ENCODE measurements at regions not wholly inside any gene's neighbourhood (a gene's known extent, or its start where the extent isn't known, plus 50 kb on each side); places are given as distances from the start of the nearest gene placed in this dataset.

DNA sequence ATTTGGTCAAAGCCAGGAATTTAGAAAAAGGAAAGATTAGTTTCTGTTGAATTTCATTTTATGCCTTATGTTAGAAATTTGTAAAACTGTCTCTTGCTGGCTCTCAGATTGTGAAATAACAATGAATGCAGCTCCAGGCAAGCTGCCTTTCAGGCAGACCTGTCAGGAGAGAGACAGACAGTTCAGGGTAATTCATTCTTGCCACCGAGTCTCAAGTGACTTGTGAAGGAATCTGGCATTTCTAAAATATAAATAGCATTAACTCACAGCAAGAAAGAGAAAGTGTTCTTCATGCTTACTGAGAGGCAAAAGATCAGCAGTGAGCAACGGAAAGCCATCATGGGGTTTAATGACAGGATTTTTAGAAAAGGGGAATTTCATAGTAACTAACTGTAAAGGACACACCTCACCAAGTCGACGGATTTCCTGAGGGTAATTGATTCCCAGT lies 442.3 kb upstream of the AKR1E2 start (continued):
- TF ChIP-seq, protein P1, sequence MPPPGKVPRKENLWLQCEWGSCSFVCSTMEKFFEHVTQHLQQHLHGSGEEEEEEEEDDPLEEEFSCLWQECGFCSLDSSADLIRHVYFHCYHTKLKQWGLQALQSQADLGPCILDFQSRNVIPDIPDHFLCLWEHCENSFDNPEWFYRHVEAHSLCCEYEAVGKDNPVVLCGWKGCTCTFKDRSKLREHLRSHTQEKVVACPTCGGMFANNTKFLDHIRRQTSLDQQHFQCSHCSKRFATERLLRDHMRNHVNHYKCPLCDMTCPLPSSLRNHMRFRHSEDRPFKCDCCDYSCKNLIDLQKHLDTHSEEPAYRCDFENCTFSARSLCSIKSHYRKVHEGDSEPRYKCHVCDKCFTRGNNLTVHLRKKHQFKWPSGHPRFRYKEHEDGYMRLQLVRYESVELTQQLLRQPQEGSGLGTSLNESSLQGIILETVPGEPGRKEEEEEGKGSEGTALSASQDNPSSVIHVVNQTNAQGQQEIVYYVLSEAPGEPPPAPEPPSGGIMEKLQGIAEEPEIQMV (tag; conservative IDR thresholded peaks at IDR 0.05; ENCODE audit: low read depth), result no peak
- TF ChIP-seq DACH1 (IDR thresholded peaks at IDR 0.05; ENCODE audit: partially characterized antibody) (no peak), MCM3 (IDR thresholded peaks at IDR 0.05) (no peak), CCNT2 (IDR thresholded peaks at IDR 0.05; ENCODE audit: borderline replicate concordance, extremely low read depth, insufficient read length, low read depth, low read length) (no peak), ZFX (CRISPR knock-in tag; IDR thresholded peaks at IDR 0.05) (no peak)
- TF ChIP-seq, protein P2, sequence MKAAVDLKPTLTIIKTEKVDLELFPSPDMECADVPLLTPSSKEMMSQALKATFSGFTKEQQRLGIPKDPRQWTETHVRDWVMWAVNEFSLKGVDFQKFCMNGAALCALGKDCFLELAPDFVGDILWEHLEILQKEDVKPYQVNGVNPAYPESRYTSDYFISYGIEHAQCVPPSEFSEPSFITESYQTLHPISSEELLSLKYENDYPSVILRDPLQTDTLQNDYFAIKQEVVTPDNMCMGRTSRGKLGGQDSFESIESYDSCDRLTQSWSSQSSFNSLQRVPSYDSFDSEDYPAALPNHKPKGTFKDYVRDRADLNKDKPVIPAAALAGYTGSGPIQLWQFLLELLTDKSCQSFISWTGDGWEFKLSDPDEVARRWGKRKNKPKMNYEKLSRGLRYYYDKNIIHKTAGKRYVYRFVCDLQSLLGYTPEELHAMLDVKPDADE (conservative IDR thresholded peaks at IDR 0.05; ENCODE audit: control insufficient read depth, low read depth, low read length), result no peak

DNA sequence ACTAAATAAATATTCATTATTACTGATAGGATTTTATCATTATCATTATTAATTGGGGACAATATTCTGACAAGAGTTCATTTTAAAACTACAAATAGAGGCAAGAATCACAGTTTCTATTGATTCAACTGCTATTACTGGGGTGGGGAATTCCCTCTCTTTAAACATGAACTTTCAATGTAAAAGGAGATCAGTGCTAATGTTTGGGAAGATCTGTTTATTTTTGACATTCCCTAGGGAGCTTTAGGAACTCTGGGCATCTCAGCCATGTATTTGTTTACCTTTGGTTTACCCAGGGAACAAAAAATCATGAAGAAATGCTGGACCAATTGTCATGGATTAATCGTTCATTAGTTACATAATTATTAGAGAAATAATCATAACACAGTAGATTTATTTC lies 443.2 kb upstream of the AKR1E2 start:
- BruUV-seq (replicated peaks), result no TSS peak
- Histone ChIP-seq H3K79me2 (ENCODE audit: control insufficient read depth, insufficient read depth, low read length) (no peaks in the 10 kb centered on the region), H3K36me3 (ENCODE audit: control insufficient read depth, insufficient read depth, low read length) (no peaks in the 10 kb centered on the region), H4K20me1 (replicated peaks; ENCODE audit: control insufficient read depth, insufficient read depth, low read length) (no peaks in the 10 kb centered on the region), H3K4me1 (replicated peaks in 1 of 2; ENCODE audit: control insufficient read depth in 2 of 2, insufficient read depth in 2 of 2, low read length in 2 of 2) (no peaks in the 10 kb centered on the region), H3K9ac (ENCODE audit: insufficient read depth in 1 of 2, low read depth in 2 of 2, low read length in 2 of 2) (no peak overlapping the region), H3K9me1 (ENCODE audit: control insufficient read depth, insufficient read depth, low read length) (no peaks in the 10 kb centered on the region), H3K4me3 (no peak overlapping the region), H2AFZ (ENCODE audit: low read depth, low read length) (no peak overlapping the region), H3K27me3 (ENCODE audit: control insufficient read depth in 2 of 2, insufficient read depth in 2 of 2, low read length in 2 of 2) (no peaks in the 10 kb centered on the region; a peak in 1 of 5 replicates), H3K9me3 (replicated peaks; ENCODE audit: control insufficient read depth, insufficient read depth, low read depth, low read length) (no peaks in the 10 kb centered on the region), H3K27ac (ENCODE audit: extremely low read depth, low read depth, low read length) (no peak overlapping the region), H3K4me2 (ENCODE audit: insufficient read depth, low read length) (no peak overlapping the region)
- intact Hi-C loops (cut with micrococcal nuclease) (no loop called here), in situ Hi-C loops (cut with MboI) (no loop called here)
- no peak for FAIRE-seq
- ChIA-PET POLR2A (no interaction called here), CTCF (ENCODE audit: low intra/inter-chr PET ratio) (no interaction called here)
- WGBS (ENCODE audit: insufficient coverage, low coverage, missing lambda C conversion rate), result 0% methylated on average over 1 of the region's 1 CpG
- DNase-seq (ENCODE audit: extremely low read depth in 1 of 4, low spot score in 3 of 4), result no peak
- ATAC-seq, result no peak
- TF ChIP-seq, protein P3, sequence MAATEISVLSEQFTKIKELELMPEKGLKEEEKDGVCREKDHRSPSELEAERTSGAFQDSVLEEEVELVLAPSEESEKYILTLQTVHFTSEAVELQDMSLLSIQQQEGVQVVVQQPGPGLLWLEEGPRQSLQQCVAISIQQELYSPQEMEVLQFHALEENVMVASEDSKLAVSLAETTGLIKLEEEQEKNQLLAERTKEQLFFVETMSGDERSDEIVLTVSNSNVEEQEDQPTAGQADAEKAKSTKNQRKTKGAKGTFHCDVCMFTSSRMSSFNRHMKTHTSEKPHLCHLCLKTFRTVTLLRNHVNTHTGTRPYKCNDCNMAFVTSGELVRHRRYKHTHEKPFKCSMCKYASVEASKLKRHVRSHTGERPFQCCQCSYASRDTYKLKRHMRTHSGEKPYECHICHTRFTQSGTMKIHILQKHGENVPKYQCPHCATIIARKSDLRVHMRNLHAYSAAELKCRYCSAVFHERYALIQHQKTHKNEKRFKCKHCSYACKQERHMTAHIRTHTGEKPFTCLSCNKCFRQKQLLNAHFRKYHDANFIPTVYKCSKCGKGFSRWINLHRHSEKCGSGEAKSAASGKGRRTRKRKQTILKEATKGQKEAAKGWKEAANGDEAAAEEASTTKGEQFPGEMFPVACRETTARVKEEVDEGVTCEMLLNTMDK (IDR thresholded peaks at IDR 0.05; ENCODE audit: borderline replicate concordance, insufficient read depth, low read depth, low read length, poor library complexity, severe bottlenecking), result no peak
- TF ChIP-seq ZNF57 (CRISPR knock-in tag; IDR thresholded peaks at IDR 0.05) (no peak), ZZZ3 (IDR thresholded peaks at IDR 0.05) (no peak), FUS (optimal IDR thresholded peaks at IDR 0.05; ENCODE audit: low read depth, low read length) (no peak), JUND (IDR thresholded peaks at IDR 0.05; ENCODE audit: borderline replicate concordance, low read depth, low read length) (no peak), JUND (tag; IDR thresholded peaks at IDR 0.05; ENCODE audit: borderline replicate concordance, low read depth, low read length) (no peak), NCOA4 (IDR thresholded peaks at IDR 0.05; ENCODE audit: partially characterized antibody) (no peak), HIVEP1 (CRISPR knock-in tag; IDR thresholded peaks at IDR 0.05) (no peak), MAZ (CRISPR knock-in tag; conservative IDR thresholded peaks at IDR 0.05 in 1 of 2, IDR thresholded peaks at IDR 0.05 in 1 of 2) (no peak), NFYB (IDR thresholded peaks at IDR 0.05; ENCODE audit: extremely low read depth, insufficient read length) (no peak), CCNT2 (IDR thresholded peaks at IDR 0.05; ENCODE audit: borderline replicate concordance, extremely low read depth, insufficient read length, low read depth, low read length) (no peak), ZFP1 (CRISPR knock-in tag; IDR thresholded peaks at IDR 0.05) (no peak)

Measured in K562 (cell line).